ENCODE measurements at regions not wholly inside any gene's neighbourhood (a gene's known extent, or its start where the extent isn't known, plus 50 kb on each side); places are given as distances from the start of the nearest gene placed in this dataset.

GRCh38 chr2:134150760-134151159 lies 103.1 kb upstream of the MGAT5 start:
- ChIA-PET POLR2A (no interaction called here), CTCF (no interaction called here)
- TF ChIP-seq ELF4 (IDR thresholded peaks at IDR 0.05) (no peak), ARNT (IDR thresholded peaks at IDR 0.05) (no peak), SUZ12 (IDR thresholded peaks at IDR 0.05) (no peak), PKNOX1 (IDR thresholded peaks at IDR 0.05) (no peak), TARDBP (IDR thresholded peaks at IDR 0.05) (no peak), L3MBTL2 (conservative IDR thresholded peaks at IDR 0.05) (no peak)
- no peak for DNase-seq (ENCODE audit: extremely low spot score)

- DNase-seq (ENCODE audit: extremely low spot score), result no peak
- TF ChIP-seq ELF4 (IDR thresholded peaks at IDR 0.05) (no peak), FOXM1 (IDR thresholded peaks at IDR 0.05; ENCODE audit: borderline replicate concordance) (no peak)
- ChIA-PET CTCF (no interaction called here), POLR2A (no interaction called here)
Measured at GRCh38 chr2:134152045-134153010, 101.5 kb upstream of the MGAT5 start.

GRCh38 chr2:134153294-134153880 lies 100.5 kb upstream of the MGAT5 start:
- CTCF ChIA-PET, result no interaction called here
- POLR2A ChIA-PET, result no interaction called here
- TF ChIP-seq ZNF384 (IDR thresholded peaks at IDR 0.05) (no peak), CTBP1 (IDR thresholded peaks at IDR 0.05; ENCODE audit: borderline replicate concordance) (no peak)
- no peak for DNase-seq (ENCODE audit: extremely low spot score)

GRCh38 chr2:134154246-134154645 lies 99.6 kb upstream of the MGAT5 start:
- CTCF ChIA-PET, result no interaction called here
- no peak for DNase-seq (ENCODE audit: extremely low spot score)
- TF ChIP-seq SUZ12 (IDR thresholded peaks at IDR 0.05), result no peak
- TF ChIP-seq ZNF384 (IDR thresholded peaks at IDR 0.05), result no peak
- no peak for TF ChIP-seq CTBP1 (IDR thresholded peaks at IDR 0.05; ENCODE audit: borderline replicate concordance)
- no peak for TF ChIP-seq FOXA1 (IDR thresholded peaks at IDR 0.05)
- TF ChIP-seq LEF1 (IDR thresholded peaks at IDR 0.05; ENCODE audit: borderline replicate concordance), result no peak
- no peak for TF ChIP-seq PKNOX1 (IDR thresholded peaks at IDR 0.05)
- no peak for TF ChIP-seq ELF4 (IDR thresholded peaks at IDR 0.05)
- no peak for TF ChIP-seq HDGF (IDR thresholded peaks at IDR 0.05; ENCODE audit: borderline replicate concordance)
- no peak for TF ChIP-seq BHLHE40 (IDR thresholded peaks at IDR 0.05; ENCODE audit: borderline replicate concordance)
- TF ChIP-seq L3MBTL2 (conservative IDR thresholded peaks at IDR 0.05), result no peak
- no peak for TF ChIP-seq FOXM1 (IDR thresholded peaks at IDR 0.05; ENCODE audit: borderline replicate concordance)
- TF ChIP-seq ARNT (IDR thresholded peaks at IDR 0.05), result no peak
- no peak for TF ChIP-seq FOXK2 (IDR thresholded peaks at IDR 0.05)
- no peak for TF ChIP-seq TARDBP (IDR thresholded peaks at IDR 0.05)
- TF ChIP-seq SP1 (IDR thresholded peaks at IDR 0.05), result no peak
- POLR2A ChIA-PET, result interaction anchor here (0.6 kb wide), 1 partner anchor 9 kb away, joined by 3 read pairs; no protein-coding TSS in a partner anchor

GRCh38 chr2:134155134-134155533 lies 98.7 kb upstream of the MGAT5 start:
- DNase-seq (ENCODE audit: extremely low spot score), result no peak
- no peak for TF ChIP-seq LEF1 (IDR thresholded peaks at IDR 0.05; ENCODE audit: borderline replicate concordance)
- POLR2A ChIA-PET, result no interaction called here
- CTCF ChIA-PET, result no interaction called here

- POLR2A ChIA-PET, result no interaction called here
- TF ChIP-seq SUZ12 (IDR thresholded peaks at IDR 0.05), result no peak
- no peak for TF ChIP-seq NFRKB (IDR thresholded peaks at IDR 0.05)
- TF ChIP-seq PKNOX1 (IDR thresholded peaks at IDR 0.05), result no peak
- TF ChIP-seq HDGF (IDR thresholded peaks at IDR 0.05; ENCODE audit: borderline replicate concordance), result no peak
- no peak for TF ChIP-seq L3MBTL2 (conservative IDR thresholded peaks at IDR 0.05)
- CTCF ChIA-PET, result no interaction called here
- DNase-seq (ENCODE audit: extremely low spot score), result no peak
Measured at GRCh38 chr2:134158295-134158694, 95.6 kb upstream of the MGAT5 start.

- no peak for DNase-seq (ENCODE audit: extremely low spot score)
- ChIA-PET CTCF (no interaction called here), POLR2A (no interaction called here)
- TF ChIP-seq SP1 (IDR thresholded peaks at IDR 0.05) (no peak), FOXM1 (IDR thresholded peaks at IDR 0.05; ENCODE audit: borderline replicate concordance) (no peak), ZNF384 (IDR thresholded peaks at IDR 0.05) (no peak), FOXA1 (IDR thresholded peaks at IDR 0.05) (no peak), ARNT (IDR thresholded peaks at IDR 0.05) (no peak), HDGF (IDR thresholded peaks at IDR 0.05; ENCODE audit: borderline replicate concordance) (no peak), ELF4 (IDR thresholded peaks at IDR 0.05) (no peak), PKNOX1 (IDR thresholded peaks at IDR 0.05) (no peak), L3MBTL2 (conservative IDR thresholded peaks at IDR 0.05) (no peak), CTBP1 (IDR thresholded peaks at IDR 0.05; ENCODE audit: borderline replicate concordance) (no peak)
Measured at GRCh38 chr2:134161170-134161547, 92.7 kb upstream of the MGAT5 start.
